Loucy (cell line): ENCODE measurements at regions not wholly inside any gene's neighbourhood (a gene's known extent, or its start where the extent isn't known, plus 50 kb on each side); places are given as distances from the start of the nearest gene placed in this dataset.
A peak's percentile ranks its signal among the peaks of the same experiment; 100 is the strongest.

ENCODE experiments used
- H2AFZ ChIP-seq: fragments of 200-600 bp; sonication (generic); 2 replicates; pipeline ENCODE4 v1.6.0; 2016; ENCODE audit warnings: antibody characterized with exemption, mild to moderate bottlenecking, low read length, moderate library complexity
- H3F3A ChIP-seq: fragments of 200-600 bp; 2 replicates; pipeline ENCODE4 v1.6.0; 2016; ENCODE audit warnings: antibody characterized with exemption, low read depth, mild to moderate bottlenecking
- H3K27me3 ChIP-seq: fragments of 200-600 bp; sonication (generic); 2 replicates; pipeline ENCODE4 v1.6.1; 2014; ENCODE audit warnings: low read length, mild to moderate bottlenecking; ENCODE audit not compliant: insufficient read depth, poor library complexity, severe bottlenecking
- H3K36me3 ChIP-seq: fragments of 200-600 bp; sonication (generic); 2 replicates; pipeline ENCODE4 v1.6.1; 2016; ENCODE audit warnings: low read length; ENCODE audit not compliant: insufficient read depth
- H3K4me1 ChIP-seq: fragments of 200-600 bp; sonication (generic); 2 replicates; pipeline ENCODE4 v1.5.1; 2014; ENCODE audit warnings: low read length, mild to moderate bottlenecking; ENCODE audit not compliant: insufficient read depth, poor library complexity, severe bottlenecking
- H3K4me2 ChIP-seq: fragments of 200-600 bp; sonication (generic); 2 replicates; pipeline ENCODE4 v1.6.0; 2014; ENCODE audit warnings: antibody characterized with exemption, low read length, low read depth, mild to moderate bottlenecking; ENCODE audit not compliant: poor library complexity, severe bottlenecking
- H3K4me3 ChIP-seq: fragments of 200-600 bp; sonication (generic); 2 replicates; pipeline ENCODE4 v1.5.1; 2014; ENCODE audit warnings: low read length, mild to moderate bottlenecking, mixed read lengths; ENCODE audit not compliant: poor library complexity, severe bottlenecking
- H3K79me2 ChIP-seq: fragments of 200-600 bp; sonication (generic); 2 replicates; pipeline ENCODE4 v1.6.1; 2014; ENCODE audit warnings: low read length; ENCODE audit not compliant: insufficient read depth
- H3K9ac ChIP-seq: fragments of 200-600 bp; sonication (generic); 2 replicates; pipeline ENCODE4 v1.6.0; 2014; ENCODE audit warnings: mild to moderate bottlenecking, low read depth, low read length, moderate library complexity; ENCODE audit not compliant: poor library complexity, severe bottlenecking
- H3K9me2 ChIP-seq: fragments of 200-600 bp; sonication (generic); replicated peaks from 2 replicates; pipeline ENCODE4 v1.6.1; 2016; ENCODE audit warnings: low read depth, low read length, mixed read lengths
- H3K9me3 ChIP-seq: fragments of 200-600 bp; sonication (generic); 2 replicates; pipeline ENCODE4 v1.6.1; 2014; ENCODE audit warnings: mild to moderate bottlenecking, antibody characterized with exemption, low read length, low read depth; ENCODE audit not compliant: insufficient read depth
- H4K20me1 ChIP-seq: fragments of 200-600 bp; sonication (generic); 2 replicates; pipeline ENCODE4 v1.6.0; 2014; ENCODE audit warnings: antibody characterized with exemption, low read length, mild to moderate bottlenecking; ENCODE audit not compliant: insufficient read depth, poor library complexity, severe bottlenecking
- EZH2phosphoT487 ChIP-seq: fragments of 200-600 bp; IDR thresholded peaks from 2 replicates; pipeline ENCODE4 v1.6.1; 2018; ENCODE audit warnings: antibody characterized with exemption, mild to moderate bottlenecking, moderate library complexity, borderline replicate concordance
- TF ChIP-seq, protein P1 (sequence below): fragments of 200-600 bp; sonication (generic); conservative IDR thresholded peaks from 2 replicates; pipeline ENCODE4 v1.5.1; 2014; ENCODE audit warnings: mild to moderate bottlenecking, antibody characterized with exemption, low read length

DNA sequence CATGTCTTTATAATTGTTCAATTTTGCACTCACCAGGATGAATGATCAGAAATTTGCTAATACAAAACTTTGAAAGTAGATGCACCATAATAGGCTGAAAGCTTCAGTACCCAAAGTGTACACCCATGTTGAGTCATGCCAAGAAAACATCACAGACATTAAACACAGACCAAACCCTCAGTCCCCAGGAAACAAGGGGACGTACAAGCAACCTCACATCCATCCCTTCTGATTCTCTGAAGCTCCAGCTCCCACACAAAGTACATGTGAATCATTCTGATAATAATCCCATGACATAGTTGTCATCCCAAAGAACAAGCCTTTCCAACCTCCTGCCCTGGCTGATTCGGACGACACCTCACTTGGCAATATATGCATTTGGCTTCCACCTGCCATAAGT, 183.8 kb downstream of the SNX19 start:
- no peaks in the 10 kb centered on the region for H3K9me2 ChIP-seq
- H3F3A ChIP-seq = no peaks in the 10 kb centered on the region
- H3K79me2 ChIP-seq = no peaks in the 10 kb centered on the region
- no peak overlapping the region for H3K4me2 ChIP-seq
- peaks cover 4% of the 10 kb centered on the region for H3K4me1 ChIP-seq
- H3K9ac ChIP-seq = no peak overlapping the region
- no peaks in the 10 kb centered on the region for H4K20me1 ChIP-seq
- H3K36me3 ChIP-seq = no peaks in the 10 kb centered on the region
- H2AFZ ChIP-seq = no peak overlapping the region
- H3K27me3 ChIP-seq = peaks cover 7% of the 10 kb centered on the region
- H3K4me3 ChIP-seq = no peak overlapping the region
- no peaks in the 10 kb centered on the region; the same call in 1 of the 2 replicates for H3K9me3 ChIP-seq
- TF ChIP-seq, protein P1, sequence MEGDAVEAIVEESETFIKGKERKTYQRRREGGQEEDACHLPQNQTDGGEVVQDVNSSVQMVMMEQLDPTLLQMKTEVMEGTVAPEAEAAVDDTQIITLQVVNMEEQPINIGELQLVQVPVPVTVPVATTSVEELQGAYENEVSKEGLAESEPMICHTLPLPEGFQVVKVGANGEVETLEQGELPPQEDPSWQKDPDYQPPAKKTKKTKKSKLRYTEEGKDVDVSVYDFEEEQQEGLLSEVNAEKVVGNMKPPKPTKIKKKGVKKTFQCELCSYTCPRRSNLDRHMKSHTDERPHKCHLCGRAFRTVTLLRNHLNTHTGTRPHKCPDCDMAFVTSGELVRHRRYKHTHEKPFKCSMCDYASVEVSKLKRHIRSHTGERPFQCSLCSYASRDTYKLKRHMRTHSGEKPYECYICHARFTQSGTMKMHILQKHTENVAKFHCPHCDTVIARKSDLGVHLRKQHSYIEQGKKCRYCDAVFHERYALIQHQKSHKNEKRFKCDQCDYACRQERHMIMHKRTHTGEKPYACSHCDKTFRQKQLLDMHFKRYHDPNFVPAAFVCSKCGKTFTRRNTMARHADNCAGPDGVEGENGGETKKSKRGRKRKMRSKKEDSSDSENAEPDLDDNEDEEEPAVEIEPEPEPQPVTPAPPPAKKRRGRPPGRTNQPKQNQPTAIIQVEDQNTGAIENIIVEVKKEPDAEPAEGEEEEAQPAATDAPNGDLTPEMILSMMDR = no peak
- no peak for TF ChIP-seq EZH2phosphoT487

DNA sequence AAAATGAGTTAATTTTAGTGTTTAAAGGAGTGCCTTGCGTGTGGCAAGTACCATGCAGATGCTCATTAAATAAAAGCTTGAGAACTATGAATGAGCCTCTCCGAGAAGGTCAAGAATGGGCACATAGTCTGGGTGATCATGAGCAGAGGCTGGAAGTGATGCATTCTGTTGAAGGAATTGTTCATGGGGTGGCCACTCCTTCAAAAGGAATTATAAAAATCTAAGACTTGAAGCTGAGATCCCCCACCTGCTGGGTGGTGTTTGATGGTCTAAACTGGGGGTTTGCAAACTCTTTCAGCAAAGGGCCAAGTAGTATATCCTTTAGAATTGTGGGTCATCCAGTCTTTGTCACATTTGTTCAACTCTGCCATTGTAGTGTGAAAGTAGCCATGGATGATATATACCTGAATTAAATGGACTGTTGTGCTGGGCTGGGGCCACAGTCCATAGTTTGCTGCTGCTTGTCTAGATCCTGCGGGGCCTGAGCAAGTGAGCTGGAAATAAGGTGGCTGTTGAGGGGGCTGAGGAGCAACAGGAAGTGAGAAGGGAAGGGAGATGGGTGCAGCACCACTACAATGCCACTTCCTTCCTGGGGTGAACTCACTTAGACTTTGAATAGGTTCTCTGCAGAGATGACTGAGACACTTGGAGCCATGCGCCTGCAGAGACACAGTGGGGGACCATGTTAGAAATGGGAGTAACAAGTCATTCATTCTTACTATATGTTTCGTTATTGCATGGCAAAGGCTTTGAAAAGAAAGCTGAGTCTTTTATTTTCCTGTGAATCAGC, 179.0 kb downstream of the SNX19 start:
- Histone ChIP-seq H3K9ac (no peak overlapping the region), H3K36me3 (no peaks in the 10 kb centered on the region), H3K4me1 (peaks cover 5% of the 10 kb centered on the region), H2AFZ (peak overlapping the region; percentile 58; the same call in 1 of the 2 replicates), H4K20me1 (no peaks in the 10 kb centered on the region), H3K9me3 (no peaks in the 10 kb centered on the region), H3K9me2 (no peaks in the 10 kb centered on the region), H3K27me3 (no peaks in the 10 kb centered on the region), H3K79me2 (no peaks in the 10 kb centered on the region), H3K4me3 (no peak overlapping the region), H3K4me2 (peak overlapping the region; percentile 11), H3F3A (no peaks in the 10 kb centered on the region)
- no peak for TF ChIP-seq EZH2phosphoT487
- TF ChIP-seq, protein P1 = no peak

DNA sequence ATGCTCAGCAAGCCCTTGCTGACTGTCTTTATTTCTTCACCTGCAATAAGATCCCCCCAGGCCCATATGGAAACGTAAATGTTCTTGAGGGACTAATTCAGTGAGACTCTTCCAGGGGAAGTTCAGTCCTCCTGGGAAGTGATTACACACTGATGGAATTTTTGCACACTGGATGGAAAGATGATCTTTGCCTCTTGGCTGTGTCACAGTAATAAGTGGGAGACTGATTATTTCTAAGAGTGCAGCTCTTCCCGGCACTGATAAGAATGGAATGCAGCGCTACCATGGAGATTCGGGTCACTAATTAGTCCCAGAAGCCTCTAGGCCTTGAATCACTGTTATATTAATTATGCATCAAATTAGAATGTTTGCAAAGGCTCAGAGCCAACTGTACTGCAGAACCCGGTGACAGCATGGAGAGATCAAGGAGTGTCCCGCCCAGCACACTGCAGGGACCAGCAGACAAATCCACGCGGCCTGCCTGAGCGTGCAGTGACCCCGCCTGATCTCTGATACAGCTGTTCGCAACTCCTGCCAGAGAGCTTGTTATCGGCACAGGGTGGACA, 178.3 kb downstream of the SNX19 start:
- H3K4me2 ChIP-seq = no peak overlapping the region
- H3K9ac ChIP-seq = no peak overlapping the region

More for the DNA sequence above, 178.3 kb downstream of the SNX19 start:
- Histone ChIP-seq H3K79me2 (no peaks in the 10 kb centered on the region), H3K9me3 (no peaks in the 10 kb centered on the region), H3K4me1 (peaks cover 5% of the 10 kb centered on the region), H3K36me3 (no peaks in the 10 kb centered on the region), H3F3A (no peaks in the 10 kb centered on the region), H3K4me3 (no peak overlapping the region), H3K27me3 (no peaks in the 10 kb centered on the region), H3K9me2 (no peaks in the 10 kb centered on the region), H2AFZ (no peak overlapping the region), H4K20me1 (no peaks in the 10 kb centered on the region)
- TF ChIP-seq EZH2phosphoT487 = no peak
- TF ChIP-seq, protein P1 = no peak
